Caco-2 (cell line): ENCODE measurements at regions not wholly inside any gene's neighbourhood (a gene's known extent, or its start where the extent isn't known, plus 50 kb on each side); places are given as distances from the start of the nearest gene placed in this dataset.

ENCODE experiments used
- BruUV-seq: library from RNA; stranded (reverse); fragments of 400-500 nt; replicated peaks from 2 replicates; lab custom pipeline; 2021; lab: Mats Ljungman, UMichigan
- CTCF ChIA-PET: fragments of 300-600 bp; sonication (Branson Sonifier 250); formaldehyde crosslinking; loops from one replicate; lab custom pipeline; 2022; ENCODE audit warnings: antibody characterized with exemption; lab: Charles Lee
- POLR2A ChIA-PET: fragments of 300-600 bp; sonication (Branson Sonifier 250); formaldehyde crosslinking; loops from one replicate; lab custom pipeline; 2022; ENCODE audit warnings: antibody characterized with exemption; lab: Charles Lee
- DNase-seq, 2 experiments: peaks; one replicate each; pipeline versions ENCODE4 v3.0.0 to v3.0.0-alpha.2; 2020 to 2022
- H3K27me3 ChIP-seq: replicated peaks from 2 replicates; pipeline ENCODE4 v1.6.0; 2011; ENCODE audit warnings: low read length; ENCODE audit not compliant: control insufficient read depth, insufficient read depth
- H3K36me3 ChIP-seq: 2 replicates; pipeline ENCODE4 v1.5.1; 2011; ENCODE audit warnings: low read length; ENCODE audit not compliant: control insufficient read depth, insufficient read depth
- H3K4me1 ChIP-seq: fragments of 250-450 bp; sonication (Bioruptor Pico); 2 replicates; pipeline ENCODE4 v1.5.1; 2020; ENCODE audit warnings: mild to moderate bottlenecking
- H3K4me3 ChIP-seq: 2 replicates; pipeline ENCODE4 v1.5.1; 2011; ENCODE audit warnings: low read depth, mild to moderate bottlenecking, control low read depth, low read length
- H3K9me3 ChIP-seq: fragments of 250-450 bp; sonication (Bioruptor Pico); 2 replicates; pipeline ENCODE4 v1.5.1; 2020; ENCODE audit warnings: mild to moderate bottlenecking, moderate library complexity
- H3K27ac Mint-ChIP-seq: one replicate; pipeline ENCODE4 v1.8.0; 2022; ENCODE audit warnings: mixed read lengths; ENCODE audit not compliant: unreplicated experiment
- H3K27me3 Mint-ChIP-seq: one replicate; pipeline ENCODE4 v1.8.0; 2022; ENCODE audit warnings: mixed read lengths; ENCODE audit not compliant: insufficient read depth, unreplicated experiment
- H3K36me3 Mint-ChIP-seq: one replicate; pipeline ENCODE4 v1.8.0; 2022; ENCODE audit warnings: mild to moderate bottlenecking, mixed read lengths; ENCODE audit not compliant: insufficient read depth, unreplicated experiment
- H3K4me1 Mint-ChIP-seq: one replicate; pipeline ENCODE4 v1.8.0; 2022; ENCODE audit warnings: low read depth, mixed read lengths; ENCODE audit not compliant: unreplicated experiment
- H3K4me3 Mint-ChIP-seq: one replicate; pipeline ENCODE4 v1.8.0; 2022; ENCODE audit warnings: mild to moderate bottlenecking, moderate library complexity, mixed read lengths; ENCODE audit not compliant: unreplicated experiment
- H3K9me3 Mint-ChIP-seq: one replicate; pipeline ENCODE4 v1.8.0; 2022; ENCODE audit warnings: mixed read lengths; ENCODE audit not compliant: unreplicated experiment
- intact Hi-C: fragments of 100-400 bp; cut with micrococcal nuclease; formaldehyde crosslinking; loops from one replicate; pipeline ENCODE4 v1.10.0; 2022; ENCODE audit not compliant: unreplicated experiment
- TF ChIP-seq, protein P1 (sequence below), 2 experiments: fragments of 200-600 bp in 1 of 2; IDR thresholded peaks; 1 replicate in 1 of 2; 2 replicates in 1 of 2; pipeline versions ENCODE4 v1.5.1 to v1.8.0; 2011 to 2022; ENCODE audit warnings: antibody characterized with exemption in 1 of 2, control low read depth in 1 of 2, inconsistent platforms in 1 of 2, low read depth in 1 of 2, low read length in 1 of 2, mild to moderate bottlenecking in 1 of 2, moderate library complexity in 1 of 2; ENCODE audit not compliant: insufficient read depth in 1 of 2, severe bottlenecking in 1 of 2, unreplicated experiment in 1 of 2

GRCh38 chr2:66717973-66718372 is 283.0 kb downstream of the MEIS1 start:
- H3K27me3 Mint-ChIP-seq: peaks cover 8% of the 10 kb centered on the region
- no peaks in the 10 kb centered on the region for H3K4me1 ChIP-seq
- ChIA-PET POLR2A (no interaction called here), CTCF (no interaction called here)
- no peaks in the 10 kb centered on the region for H3K27me3 ChIP-seq
- BruUV-seq: no TSS peak
- no peaks in the 10 kb centered on the region for H3K9me3 ChIP-seq
- no peaks in the 10 kb centered on the region for H3K4me1 Mint-ChIP-seq
- no peaks in the 10 kb centered on the region for H3K36me3 Mint-ChIP-seq
- no peaks in the 10 kb centered on the region for H3K36me3 ChIP-seq
- no peak overlapping the region for H3K4me3 ChIP-seq
- intact Hi-C loops: no loop called here
- H3K4me3 Mint-ChIP-seq: no peak overlapping the region
- no peaks in the 10 kb centered on the region for H3K9me3 Mint-ChIP-seq
- DNase-seq: no peak
- H3K27ac Mint-ChIP-seq: no peak overlapping the region
- TF ChIP-seq, protein P1, sequence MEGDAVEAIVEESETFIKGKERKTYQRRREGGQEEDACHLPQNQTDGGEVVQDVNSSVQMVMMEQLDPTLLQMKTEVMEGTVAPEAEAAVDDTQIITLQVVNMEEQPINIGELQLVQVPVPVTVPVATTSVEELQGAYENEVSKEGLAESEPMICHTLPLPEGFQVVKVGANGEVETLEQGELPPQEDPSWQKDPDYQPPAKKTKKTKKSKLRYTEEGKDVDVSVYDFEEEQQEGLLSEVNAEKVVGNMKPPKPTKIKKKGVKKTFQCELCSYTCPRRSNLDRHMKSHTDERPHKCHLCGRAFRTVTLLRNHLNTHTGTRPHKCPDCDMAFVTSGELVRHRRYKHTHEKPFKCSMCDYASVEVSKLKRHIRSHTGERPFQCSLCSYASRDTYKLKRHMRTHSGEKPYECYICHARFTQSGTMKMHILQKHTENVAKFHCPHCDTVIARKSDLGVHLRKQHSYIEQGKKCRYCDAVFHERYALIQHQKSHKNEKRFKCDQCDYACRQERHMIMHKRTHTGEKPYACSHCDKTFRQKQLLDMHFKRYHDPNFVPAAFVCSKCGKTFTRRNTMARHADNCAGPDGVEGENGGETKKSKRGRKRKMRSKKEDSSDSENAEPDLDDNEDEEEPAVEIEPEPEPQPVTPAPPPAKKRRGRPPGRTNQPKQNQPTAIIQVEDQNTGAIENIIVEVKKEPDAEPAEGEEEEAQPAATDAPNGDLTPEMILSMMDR (IDR thresholded peaks at IDR 0.05; ENCODE audit: insufficient read depth in 1 of 2, low read depth in 1 of 2, low read length in 1 of 2, severe bottlenecking in 1 of 2, unreplicated experiment in 1 of 2): no peak

- H3K36me3 Mint-ChIP-seq: no peaks in the 10 kb centered on the region
- H3K36me3 ChIP-seq: no peaks in the 10 kb centered on the region
- CTCF ChIA-PET: no interaction called here
- POLR2A ChIA-PET: no interaction called here
- TF ChIP-seq, protein P1 (IDR thresholded peaks at IDR 0.05; ENCODE audit: insufficient read depth in 1 of 2, low read depth in 1 of 2, low read length in 1 of 2, severe bottlenecking in 1 of 2, unreplicated experiment in 1 of 2): no peak
- no peak overlapping the region for H3K27ac Mint-ChIP-seq
- BruUV-seq: no TSS peak
- H3K27me3 ChIP-seq: no peaks in the 10 kb centered on the region
- intact Hi-C loops: no loop called here
- no peaks in the 10 kb centered on the region for H3K9me3 ChIP-seq
- DNase-seq: no peak
- H3K4me3 Mint-ChIP-seq: no peak overlapping the region
- no peaks in the 10 kb centered on the region for H3K4me1 ChIP-seq
- H3K4me1 Mint-ChIP-seq: no peaks in the 10 kb centered on the region
- no peak overlapping the region for H3K4me3 ChIP-seq
- no peaks in the 10 kb centered on the region for H3K9me3 Mint-ChIP-seq
- H3K27me3 Mint-ChIP-seq: peaks cover 13% of the 10 kb centered on the region
Measured at GRCh38 chr2:66721776-66722175, 286.9 kb downstream of the MEIS1 start.

DNA sequence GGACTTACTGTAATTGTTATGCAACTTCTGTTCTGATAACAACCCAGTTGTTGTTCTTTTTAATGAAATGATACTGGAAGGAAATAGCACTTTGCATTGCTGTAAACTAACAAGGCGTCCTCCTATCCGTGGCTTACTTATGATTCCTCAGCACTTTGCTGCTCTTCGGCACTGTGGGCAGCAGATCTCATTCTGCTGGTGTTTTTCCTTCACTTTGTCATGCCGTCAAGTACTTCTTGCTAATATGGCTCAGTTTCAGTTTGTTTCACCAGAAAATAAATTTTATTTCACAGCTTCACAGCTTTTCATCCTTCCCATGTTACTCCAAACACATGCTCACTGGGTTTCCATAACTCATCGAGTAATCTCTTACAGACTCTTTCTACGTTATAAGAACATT is 289.3 kb downstream of the MEIS1 start:
- no peaks in the 10 kb centered on the region for H3K9me3 Mint-ChIP-seq
- POLR2A ChIA-PET: no interaction called here
- H3K4me3 Mint-ChIP-seq: no peak overlapping the region
- no peak overlapping the region for H3K27ac Mint-ChIP-seq
- no peaks in the 10 kb centered on the region for H3K9me3 ChIP-seq
- CTCF ChIA-PET: no interaction called here
- no peaks in the 10 kb centered on the region for H3K4me1 ChIP-seq
- TF ChIP-seq, protein P1 (IDR thresholded peaks at IDR 0.05; ENCODE audit: insufficient read depth in 1 of 2, low read depth in 1 of 2, low read length in 1 of 2, severe bottlenecking in 1 of 2, unreplicated experiment in 1 of 2): no peak
- intact Hi-C loops: no loop called here
- no peaks in the 10 kb centered on the region for H3K36me3 Mint-ChIP-seq
- no peaks in the 10 kb centered on the region for H3K36me3 ChIP-seq
- H3K27me3 ChIP-seq: no peaks in the 10 kb centered on the region
- DNase-seq: no peak
- no peak overlapping the region for H3K4me3 ChIP-seq
- no peaks in the 10 kb centered on the region for H3K4me1 Mint-ChIP-seq
- BruUV-seq: no TSS peak
- H3K27me3 Mint-ChIP-seq: peaks cover 13% of the 10 kb centered on the region
